GM12874 (cell line): ENCODE measurements at regions not wholly inside any gene's neighbourhood (a gene's known extent, or its start where the extent isn't known, plus 50 kb on each side); places are given as distances from the start of the nearest gene placed in this dataset.

Experiments
- TF ChIP-seq, protein P1 (sequence below): IDR thresholded peaks from 2 replicates; pipeline ENCODE4 v1.5.1; 2011; ENCODE audit warnings: low read depth, mild to moderate bottlenecking, control low read depth, low read length, moderate library complexity; ENCODE audit not compliant: insufficient read depth

DNA sequence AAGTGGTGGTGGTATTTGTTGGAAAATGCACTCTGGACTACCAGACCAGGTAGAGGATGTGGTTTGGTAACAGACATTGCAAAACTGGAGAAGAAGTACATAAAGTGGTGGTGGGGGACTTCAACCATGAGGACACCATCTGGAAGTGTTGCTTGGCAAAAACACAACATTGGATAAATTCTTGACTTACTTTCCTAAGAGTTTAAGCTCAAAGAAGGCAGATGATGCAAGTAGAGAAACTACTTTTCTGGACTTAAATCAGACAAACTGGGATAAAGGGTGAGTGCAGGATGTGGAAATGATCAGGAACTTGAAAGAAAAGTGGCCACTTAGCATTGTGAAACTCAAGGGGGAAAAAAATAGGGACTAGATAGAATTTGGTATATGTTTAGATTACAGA, 487.4 kb downstream of the ZEB2 start:
- TF ChIP-seq, protein P1, sequence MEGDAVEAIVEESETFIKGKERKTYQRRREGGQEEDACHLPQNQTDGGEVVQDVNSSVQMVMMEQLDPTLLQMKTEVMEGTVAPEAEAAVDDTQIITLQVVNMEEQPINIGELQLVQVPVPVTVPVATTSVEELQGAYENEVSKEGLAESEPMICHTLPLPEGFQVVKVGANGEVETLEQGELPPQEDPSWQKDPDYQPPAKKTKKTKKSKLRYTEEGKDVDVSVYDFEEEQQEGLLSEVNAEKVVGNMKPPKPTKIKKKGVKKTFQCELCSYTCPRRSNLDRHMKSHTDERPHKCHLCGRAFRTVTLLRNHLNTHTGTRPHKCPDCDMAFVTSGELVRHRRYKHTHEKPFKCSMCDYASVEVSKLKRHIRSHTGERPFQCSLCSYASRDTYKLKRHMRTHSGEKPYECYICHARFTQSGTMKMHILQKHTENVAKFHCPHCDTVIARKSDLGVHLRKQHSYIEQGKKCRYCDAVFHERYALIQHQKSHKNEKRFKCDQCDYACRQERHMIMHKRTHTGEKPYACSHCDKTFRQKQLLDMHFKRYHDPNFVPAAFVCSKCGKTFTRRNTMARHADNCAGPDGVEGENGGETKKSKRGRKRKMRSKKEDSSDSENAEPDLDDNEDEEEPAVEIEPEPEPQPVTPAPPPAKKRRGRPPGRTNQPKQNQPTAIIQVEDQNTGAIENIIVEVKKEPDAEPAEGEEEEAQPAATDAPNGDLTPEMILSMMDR = no peak

DNA sequence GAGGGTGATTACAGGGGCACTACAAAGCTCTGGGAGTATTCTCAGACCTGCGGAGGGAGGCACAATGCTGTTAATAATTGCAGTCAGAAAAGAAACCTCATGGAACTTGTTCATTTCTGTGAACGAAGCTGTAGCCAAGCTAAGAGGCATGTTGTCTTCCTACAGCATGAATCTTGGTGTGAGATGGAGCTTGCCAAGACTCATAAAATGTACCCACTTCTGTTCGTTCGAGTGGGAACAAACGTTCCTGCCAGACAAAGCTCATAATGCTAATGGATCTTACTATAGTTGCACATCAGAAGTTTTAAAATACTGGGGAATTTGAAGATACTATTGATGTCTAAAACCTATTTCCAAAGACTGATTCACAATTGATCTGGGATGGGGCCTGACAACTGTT, 489.1 kb downstream of the ZEB2 start:
- TF ChIP-seq, protein P1 = no peak

DNA sequence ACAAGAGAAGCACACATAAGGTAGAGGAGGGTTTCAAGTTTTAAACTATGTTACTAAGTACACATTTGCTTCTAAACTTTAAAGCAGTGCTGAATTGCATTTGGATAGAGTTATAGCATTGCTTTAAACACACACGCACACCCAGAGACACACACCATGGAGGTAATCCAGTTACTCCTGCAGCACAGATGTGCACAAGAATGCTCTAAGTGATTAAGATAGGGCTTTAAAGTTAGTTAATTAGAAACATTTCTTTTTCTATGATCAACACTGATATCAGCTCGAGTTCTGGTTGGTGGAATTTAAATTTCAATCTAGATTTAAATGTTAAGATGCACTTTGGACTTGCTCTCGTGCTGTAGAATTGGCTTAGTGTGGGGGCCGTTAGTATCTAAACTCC, 492.3 kb downstream of the ZEB2 start:
- TF ChIP-seq, protein P1 = no peak

DNA sequence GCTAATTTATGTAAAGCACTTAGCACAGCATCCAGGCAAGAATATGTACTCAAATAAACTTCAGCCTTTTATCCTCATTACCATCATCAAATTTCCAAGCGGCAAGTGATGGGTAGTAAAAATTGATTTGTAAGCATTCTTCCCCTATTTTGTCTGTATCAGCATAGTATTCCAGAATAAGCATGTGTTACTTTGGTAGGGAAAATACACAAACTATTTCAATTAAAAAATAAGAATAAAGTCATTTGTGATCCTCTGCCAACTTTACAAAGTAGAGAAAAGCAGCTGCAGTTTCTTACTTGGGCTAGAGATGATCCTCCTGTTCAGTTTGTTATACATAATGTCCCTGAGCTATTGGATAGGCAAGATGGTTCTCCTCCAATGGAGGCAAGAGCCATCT, 493.2 kb downstream of the ZEB2 start:
- TF ChIP-seq, protein P1 = no peak

DNA sequence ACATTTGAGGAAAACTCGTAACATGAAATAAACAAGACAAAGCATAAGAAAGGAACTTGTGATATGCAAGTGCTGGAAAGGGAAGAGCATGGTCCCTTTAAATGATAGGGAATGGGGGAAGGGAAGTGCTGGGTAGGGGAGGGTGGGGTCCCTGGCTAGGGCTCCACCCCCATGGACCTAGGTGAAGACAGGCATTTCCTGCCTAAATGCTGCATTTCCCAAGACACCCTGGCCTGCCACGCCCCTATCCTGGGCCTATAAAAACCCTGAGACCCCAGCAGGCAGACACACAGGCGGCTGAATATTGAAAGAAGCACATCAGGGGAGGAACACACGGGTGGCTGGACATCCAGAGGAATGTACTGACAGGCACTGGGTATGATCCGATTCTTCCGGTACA, 499.9 kb downstream of the ZEB2 start:
- TF ChIP-seq, protein P1 = no peak

DNA sequence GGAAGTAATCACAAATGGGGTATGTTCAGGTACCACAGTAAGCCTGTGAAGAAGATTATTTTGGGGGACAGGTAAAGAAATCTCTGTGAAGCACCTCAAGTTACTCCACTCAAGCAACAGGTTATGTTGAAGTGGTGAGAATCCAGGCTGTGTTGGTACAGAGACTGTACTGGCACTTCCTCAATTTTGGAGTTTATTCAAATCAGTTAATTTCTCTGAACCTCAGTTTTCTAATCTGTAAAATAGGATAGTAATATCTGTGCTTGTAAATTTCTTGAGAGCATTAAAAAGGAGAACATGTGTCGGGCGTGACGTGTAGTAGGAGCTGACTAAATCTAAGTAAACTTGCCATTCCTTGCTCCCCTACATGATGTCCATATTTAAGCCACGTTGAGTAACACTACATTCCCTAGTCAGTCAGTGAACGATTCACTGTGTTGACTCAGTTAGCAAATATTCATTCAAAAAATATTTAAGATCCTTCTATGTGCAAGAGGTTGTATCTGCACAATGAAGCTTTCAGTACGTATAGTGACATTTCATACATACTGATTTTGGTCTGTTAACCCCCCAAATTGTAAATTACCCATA, 504.2 kb downstream of the ZEB2 start:
- TF ChIP-seq, protein P1 = no peak

DNA sequence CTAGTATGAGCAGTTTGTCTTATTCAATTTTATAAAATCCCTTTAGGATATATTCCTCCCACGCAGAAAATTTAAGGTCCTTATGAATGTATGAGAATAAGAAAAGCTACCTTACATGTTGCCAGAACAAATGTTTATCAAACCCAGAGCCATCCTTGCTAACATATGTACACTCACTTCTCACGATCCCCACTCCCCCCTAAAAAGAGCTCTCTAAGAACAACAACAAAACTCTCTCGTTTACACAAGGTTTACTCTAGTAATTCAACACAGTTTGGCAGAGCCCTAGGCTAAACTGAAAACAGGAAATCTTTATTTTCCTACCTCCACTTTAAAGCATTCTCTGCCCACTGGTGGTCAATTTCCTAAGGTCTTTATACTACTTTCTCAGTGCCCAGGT, 504.9 kb downstream of the ZEB2 start:
- TF ChIP-seq, protein P1 = no peak
